SK-N-MC (cell line): ENCODE measurements at regions not wholly inside any gene's neighbourhood (a gene's known extent, or its start where the extent isn't known, plus 50 kb on each side); places are given as distances from the start of the nearest gene placed in this dataset.

Experiments used
- DNase-seq: peaks from one replicate; pipeline ENCODE4 v3.0.0-alpha.2; 2011; ENCODE audit warnings: low read depth, low spot score
- H3K27ac ChIP-seq: fragments of 200-600 bp; sonication (generic); 2 replicates; pipeline ENCODE4 v1.5.1; 2016; ENCODE audit warnings: mixed run types
- H3K36me3 ChIP-seq: fragments of 200-600 bp; sonication (generic); 2 replicates; pipeline ENCODE4 v1.6.1; 2017; ENCODE audit warnings: antibody characterized with exemption, low read length, mixed read lengths; ENCODE audit not compliant: insufficient read depth
- H3K4me3 ChIP-seq: fragments of 200-600 bp; sonication (generic); 2 replicates; pipeline ENCODE4 v1.5.1; 2016
- H3K9ac ChIP-seq: fragments of 200-600 bp; sonication (generic); 2 replicates; pipeline ENCODE4 v1.8.0; 2017; ENCODE audit warnings: mixed run types, mixed read lengths; ENCODE audit not compliant: insufficient read length
- H3K9me3 ChIP-seq: fragments of 200-600 bp; sonication (generic); 2 replicates; pipeline ENCODE4 v1.6.1; 2017; ENCODE audit warnings: low read depth, mild to moderate bottlenecking, antibody characterized with exemption, low read length, moderate library complexity, mixed read lengths
- EZH2 ChIP-seq: fragments of 200-600 bp; sonication (generic); IDR thresholded peaks from one replicate; pipeline ENCODE4 v1.6.1; 2017; ENCODE audit warnings: antibody characterized with exemption
- FOXP2 ChIP-seq: optimal IDR thresholded peaks from 2 replicates; pipeline ENCODE3; 2011; ENCODE audit warnings: mild to moderate bottlenecking, moderate library complexity; ENCODE audit not compliant: insufficient read depth; ENCODE audit errors: extremely low read length, control extremely low read depth
- POLR2AphosphoS5 ChIP-seq: IDR thresholded peaks from 2 replicates; pipeline ENCODE4 v1.6.1; 2012; ENCODE audit warnings: mild to moderate bottlenecking, low read depth, low read length, borderline replicate concordance

DNA sequence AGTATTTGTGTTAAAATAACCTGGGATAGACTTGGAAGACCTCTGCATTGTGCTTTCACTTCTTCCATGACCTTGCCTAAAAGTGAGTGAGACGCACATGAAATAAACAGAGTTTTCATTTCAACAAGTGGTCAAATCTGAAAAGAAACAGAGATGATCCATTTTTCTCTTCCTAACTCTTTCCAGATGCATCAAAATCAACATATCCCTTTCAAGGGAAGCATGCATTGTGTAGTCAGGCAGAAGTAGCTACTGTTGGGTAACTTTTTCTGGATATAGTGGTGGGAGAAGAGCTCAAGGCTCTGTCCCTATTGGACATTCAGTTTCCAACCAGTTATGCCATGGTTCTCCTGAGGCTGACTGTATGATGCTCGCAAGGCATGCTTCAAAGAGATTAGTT lies 233.0 kb upstream of the JAG1 start:
- Histone ChIP-seq H3K4me3 (no peak overlapping the region), H3K9me3 (no peaks in the 10 kb centered on the region), H3K36me3 (no peaks in the 10 kb centered on the region), H3K9ac (no peak overlapping the region), H3K27ac (no peak overlapping the region)
- TF ChIP-seq EZH2, result no peak
- TF ChIP-seq POLR2AphosphoS5, result no peak
- no peak for TF ChIP-seq FOXP2
- no peak for DNase-seq

DNA sequence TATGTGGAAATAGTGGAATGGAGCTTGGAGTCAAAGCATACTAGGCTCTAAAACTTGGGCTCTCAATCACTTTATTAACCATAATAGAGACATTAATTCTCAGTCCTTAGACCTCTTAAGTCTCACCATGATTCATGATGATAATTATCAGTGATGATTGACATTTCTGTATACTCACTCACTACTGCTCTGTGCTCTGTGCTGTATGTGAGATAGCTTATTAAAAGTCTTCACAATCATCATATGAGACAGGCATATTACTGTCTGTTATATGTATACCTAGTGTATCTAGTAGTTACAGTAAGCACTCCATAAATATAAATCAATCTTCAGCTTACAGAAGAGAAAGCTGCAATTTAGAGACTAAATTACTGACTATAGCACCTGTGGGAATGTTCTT lies 236.0 kb upstream of the JAG1 start:
- H3K9me3 ChIP-seq, result no peaks in the 10 kb centered on the region
- no peak overlapping the region for H3K9ac ChIP-seq
- TF ChIP-seq EZH2 (no peak), FOXP2 (no peak), POLR2AphosphoS5 (no peak)
- no peaks in the 10 kb centered on the region for H3K36me3 ChIP-seq
- no peak for DNase-seq
- H3K27ac ChIP-seq, result no peak overlapping the region
- no peak overlapping the region for H3K4me3 ChIP-seq

DNA sequence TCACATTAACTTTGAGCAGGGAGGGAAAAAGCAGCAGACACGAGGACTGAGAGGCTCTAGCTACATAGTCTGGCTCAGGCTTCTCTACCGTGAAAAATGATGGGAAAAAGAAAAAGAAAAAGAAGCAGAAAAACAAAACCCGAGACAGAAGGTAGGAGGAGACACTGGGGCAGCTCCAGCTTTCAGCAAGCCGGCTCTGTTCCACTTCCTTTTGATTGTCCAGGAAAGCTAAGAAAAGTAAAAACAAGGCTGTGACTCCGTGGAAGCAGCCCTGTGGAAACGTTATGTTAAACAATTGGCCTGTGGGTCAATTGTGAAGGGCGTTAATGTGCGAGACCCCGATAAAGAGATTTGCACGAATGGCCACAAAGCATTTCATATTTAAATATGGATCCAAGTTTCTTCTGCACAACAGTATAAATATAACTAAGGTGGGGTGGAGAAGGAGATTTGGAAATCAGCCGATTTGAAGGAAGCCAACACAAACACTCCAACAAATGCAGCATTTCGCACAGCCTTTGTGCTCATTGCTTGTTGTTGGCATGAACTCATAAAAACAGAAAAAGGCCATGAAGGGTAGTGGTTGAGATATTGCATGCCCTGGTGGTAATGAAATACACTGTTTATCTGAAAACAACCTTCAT lies 236.9 kb upstream of the JAG1 start:
- Histone ChIP-seq H3K27ac (no peak overlapping the region), H3K36me3 (no peaks in the 10 kb centered on the region), H3K4me3 (no peak overlapping the region), H3K9me3 (no peaks in the 10 kb centered on the region), H3K9ac (no peak overlapping the region)
- TF ChIP-seq FOXP2 (no peak), POLR2AphosphoS5 (no peak), EZH2 (no peak)
- DNase-seq, result no peak

DNA sequence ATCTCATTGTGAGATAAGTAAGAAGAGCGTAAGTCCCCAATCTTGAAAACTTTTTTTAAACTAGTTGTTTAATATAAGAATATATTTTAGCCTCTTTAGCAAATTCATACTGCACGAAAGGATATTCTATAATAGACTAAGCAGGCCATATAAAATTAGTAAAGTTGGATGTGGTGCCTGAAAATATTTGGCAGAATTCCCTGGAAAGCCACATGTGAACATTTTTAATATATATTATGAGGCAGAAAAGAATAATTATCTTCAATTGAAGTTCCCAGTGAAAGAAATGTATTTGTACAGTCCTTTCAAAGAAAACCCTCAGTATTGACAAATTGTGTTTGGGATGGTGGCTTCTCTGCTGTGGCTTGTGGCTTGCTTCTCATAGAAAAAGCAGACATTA lies 237.5 kb upstream of the JAG1 start:
- DNase-seq, result no peak
- TF ChIP-seq EZH2 (no peak), FOXP2 (no peak), POLR2AphosphoS5 (no peak)

DNA sequence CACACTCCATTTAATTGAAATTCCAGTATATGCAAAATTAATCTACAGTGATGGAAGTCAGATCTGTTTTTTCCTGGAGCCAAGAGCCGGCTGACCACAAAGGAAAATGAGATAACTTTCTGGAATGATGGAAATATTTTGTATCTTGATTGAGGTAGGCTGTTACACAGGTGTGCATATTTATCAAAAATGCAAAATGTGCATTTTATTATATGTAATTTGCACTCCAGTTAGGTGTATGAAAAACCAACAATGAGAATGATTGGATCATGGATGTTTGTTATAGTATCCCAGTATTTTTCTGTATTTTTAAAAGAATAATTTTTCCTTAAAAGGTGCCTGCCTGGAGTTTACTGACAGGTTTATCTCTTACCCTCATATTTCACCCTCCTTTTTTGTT lies 242.0 kb upstream of the JAG1 start:
- no peaks in the 10 kb centered on the region for H3K9me3 ChIP-seq
- H3K9ac ChIP-seq, result no peak overlapping the region
- no peak for TF ChIP-seq POLR2AphosphoS5
- TF ChIP-seq FOXP2, result no peak
- TF ChIP-seq EZH2, result no peak
- no peaks in the 10 kb centered on the region for H3K36me3 ChIP-seq
- H3K27ac ChIP-seq, result no peak overlapping the region
- H3K4me3 ChIP-seq, result no peak overlapping the region
- no peak for DNase-seq

More for the DNA sequence above, 237.5 kb upstream of the JAG1 start:
- H3K4me3 ChIP-seq, result no peak overlapping the region
- no peak overlapping the region for H3K9ac ChIP-seq
- no peaks in the 10 kb centered on the region for H3K36me3 ChIP-seq
- no peak overlapping the region for H3K27ac ChIP-seq
- no peaks in the 10 kb centered on the region for H3K9me3 ChIP-seq

DNA sequence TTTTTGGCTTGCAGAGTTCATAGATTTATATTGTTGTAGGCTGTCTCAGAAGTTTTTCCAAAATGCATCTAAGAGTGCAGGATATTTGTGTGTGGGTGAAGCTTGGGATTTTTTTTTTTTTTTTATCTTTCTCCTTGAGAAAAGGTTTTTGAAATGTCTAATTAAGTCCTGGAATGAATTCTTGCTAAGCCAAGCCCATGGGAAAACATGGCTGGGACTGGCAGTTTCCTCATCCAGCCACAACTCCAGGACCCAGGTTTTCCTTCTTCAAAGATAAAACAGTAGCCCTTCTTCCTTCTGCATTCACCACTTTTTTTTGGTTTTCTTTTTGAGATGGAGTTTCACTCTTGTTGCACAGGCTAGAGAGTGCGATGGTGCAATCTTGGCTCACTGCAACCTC lies 242.5 kb upstream of the JAG1 start:
- Histone ChIP-seq H3K4me3 (no peak overlapping the region), H3K27ac (no peak overlapping the region), H3K9me3 (no peaks in the 10 kb centered on the region), H3K36me3 (no peaks in the 10 kb centered on the region), H3K9ac (no peak overlapping the region)
- TF ChIP-seq EZH2 (no peak), FOXP2 (no peak), POLR2AphosphoS5 (no peak)
- DNase-seq, result no peak

DNA sequence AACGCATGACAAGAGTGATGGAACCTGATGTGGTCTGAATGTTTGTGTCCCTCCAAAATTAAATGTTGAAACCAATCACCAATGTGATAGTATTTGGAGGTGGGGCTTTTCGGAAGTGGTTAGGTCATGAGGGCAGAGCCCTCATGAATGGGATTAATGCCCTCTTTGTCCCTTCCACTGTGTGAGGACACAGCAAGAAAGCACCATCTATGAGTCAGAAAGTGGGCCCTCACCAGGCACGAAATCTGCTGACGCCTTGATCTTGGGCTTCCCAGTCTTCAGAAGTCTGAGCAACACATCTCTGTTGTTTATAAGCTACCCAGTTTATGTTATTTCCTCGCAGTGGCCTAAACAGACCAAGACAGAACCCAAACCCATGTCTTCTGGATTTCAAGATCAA lies 244.0 kb upstream of the JAG1 start:
- Histone ChIP-seq H3K27ac (no peak overlapping the region), H3K9me3 (no peaks in the 10 kb centered on the region), H3K36me3 (no peaks in the 10 kb centered on the region), H3K9ac (no peak overlapping the region), H3K4me3 (no peak overlapping the region)
- no peak for DNase-seq
- TF ChIP-seq EZH2 (no peak), POLR2AphosphoS5 (no peak), FOXP2 (no peak)

DNA sequence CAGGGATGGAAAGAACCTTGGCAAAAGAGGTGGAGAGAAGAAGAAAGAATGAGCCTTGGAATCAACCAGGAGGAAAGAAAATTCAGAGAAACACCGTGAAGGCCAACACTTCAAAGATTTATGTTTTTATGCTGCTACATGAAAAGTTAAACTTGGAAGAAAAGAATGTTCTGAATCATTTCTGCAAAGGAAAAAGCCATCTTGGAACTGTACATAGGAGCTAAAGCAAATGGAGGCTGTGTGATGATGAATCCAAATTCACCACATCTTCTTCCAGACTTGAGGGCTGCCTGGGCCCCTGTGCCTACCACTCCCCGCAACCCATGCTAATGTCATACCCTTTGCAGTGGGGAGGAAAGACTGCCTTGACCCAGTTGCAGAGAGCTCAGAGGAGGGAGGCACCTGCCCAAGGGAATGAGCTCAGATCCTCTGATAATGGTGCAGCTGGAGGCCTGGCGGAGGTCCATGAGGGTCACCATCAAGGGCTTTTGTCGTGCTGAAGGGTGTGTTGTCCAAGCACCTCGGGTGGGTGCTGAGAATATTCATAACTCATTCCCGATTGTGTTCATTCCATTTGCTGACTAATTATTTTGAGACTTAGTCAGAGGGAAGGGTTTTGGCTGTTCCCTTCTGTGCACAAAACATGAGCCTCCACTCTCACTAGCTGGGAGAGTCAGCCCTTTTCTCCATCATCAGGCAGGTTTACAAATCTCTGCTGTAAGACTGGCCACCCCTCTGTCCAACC lies 245.8 kb upstream of the JAG1 start:
- Histone ChIP-seq H3K27ac (no peak overlapping the region), H3K4me3 (no peak overlapping the region), H3K9ac (no peak overlapping the region), H3K9me3 (no peaks in the 10 kb centered on the region), H3K36me3 (no peaks in the 10 kb centered on the region)
- no peak for TF ChIP-seq EZH2
- no peak for TF ChIP-seq POLR2AphosphoS5
- no peak for TF ChIP-seq FOXP2
- no peak for DNase-seq

DNA sequence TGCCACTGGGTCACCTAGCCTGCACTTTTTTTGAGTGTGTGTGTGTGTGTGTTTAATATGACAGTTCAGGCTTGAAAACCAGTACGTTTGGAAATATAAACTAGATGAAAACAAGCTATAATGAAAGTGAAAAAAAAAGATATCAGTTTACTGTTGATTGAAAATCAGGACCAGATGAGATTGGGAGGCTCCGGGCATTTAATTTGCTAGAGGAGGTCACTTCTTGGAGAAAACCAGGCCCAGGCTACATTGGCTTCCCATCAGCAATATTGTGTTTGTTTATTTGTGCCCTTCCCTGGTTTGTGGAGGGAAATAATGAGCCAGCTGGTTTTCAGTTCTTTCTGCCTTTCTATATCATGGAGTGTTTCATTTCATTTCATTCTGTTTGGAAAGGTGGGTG lies 246.6 kb upstream of the JAG1 start:
- Histone ChIP-seq H3K9me3 (no peaks in the 10 kb centered on the region), H3K27ac (no peak overlapping the region), H3K36me3 (no peaks in the 10 kb centered on the region), H3K4me3 (no peak overlapping the region), H3K9ac (no peak overlapping the region)
- no peak for TF ChIP-seq POLR2AphosphoS5
- TF ChIP-seq FOXP2, result no peak
- no peak for TF ChIP-seq EZH2
- DNase-seq, result no peak
